Endothelial cell (in vitro differentiated cells): ENCODE measurements at regions not wholly inside any gene's neighbourhood (a gene's known extent, or its start where the extent isn't known, plus 50 kb on each side); places are given as distances from the start of the nearest gene placed in this dataset.

Source experiments
- DNase-seq: peaks from one replicate; pipeline ENCODE4 v3.0.0; 2021; ENCODE audit warnings: low spot score
- H3K27ac Mint-ChIP-seq: one replicate; pipeline ENCODE4 v1.8.0; 2021; ENCODE audit warnings: mixed read lengths, inconsistent platforms; ENCODE audit not compliant: unreplicated experiment
- H3K27me3 Mint-ChIP-seq: one replicate; pipeline ENCODE4 v1.8.0; 2021; ENCODE audit warnings: mild to moderate bottlenecking, moderate library complexity, mixed read lengths, inconsistent platforms; ENCODE audit not compliant: unreplicated experiment
- H3K36me3 Mint-ChIP-seq: one replicate; pipeline ENCODE4 v1.8.0; 2021; ENCODE audit warnings: mild to moderate bottlenecking, low read depth, mixed read lengths, inconsistent platforms; ENCODE audit not compliant: unreplicated experiment
- H3K4me1 Mint-ChIP-seq: one replicate; pipeline ENCODE4 v1.8.0; 2021; ENCODE audit warnings: mild to moderate bottlenecking, mixed read lengths, inconsistent platforms; ENCODE audit not compliant: unreplicated experiment
- H3K4me3 Mint-ChIP-seq: one replicate; pipeline ENCODE4 v1.8.0; 2021; ENCODE audit warnings: mild to moderate bottlenecking, mixed read lengths, inconsistent platforms; ENCODE audit not compliant: unreplicated experiment
- H3K9me3 Mint-ChIP-seq: one replicate; pipeline ENCODE4 v1.8.0; 2021; ENCODE audit warnings: mixed read lengths, inconsistent platforms; ENCODE audit not compliant: unreplicated experiment
- TF ChIP-seq, protein P1 (sequence below): fragments of 200-600 bp; sonication (generic); IDR thresholded peaks from one replicate; pipeline ENCODE4 v1.5.0; 2021; ENCODE audit warnings: antibody characterized with exemption; ENCODE audit not compliant: unreplicated experiment

DNA sequence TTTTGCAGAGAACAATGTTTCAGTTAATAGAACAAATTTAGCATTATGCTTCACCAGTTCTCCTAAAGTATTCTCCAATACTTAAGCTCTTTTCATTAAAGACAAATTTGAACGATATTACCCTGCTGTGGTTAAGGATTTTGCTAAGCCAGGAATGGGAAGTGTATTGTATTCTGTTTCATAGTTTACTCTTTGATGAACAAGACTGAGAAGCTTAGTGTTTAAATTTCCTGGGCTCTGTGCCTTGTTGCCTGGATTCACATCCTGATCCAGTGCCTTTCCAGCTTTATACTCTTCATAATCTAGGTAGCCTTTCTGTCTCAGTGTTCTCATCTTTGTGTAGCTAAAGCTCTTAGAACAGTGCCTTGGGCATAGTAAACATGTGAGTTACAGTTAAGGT lies 58.6 kb upstream of the GLS start:
- H3K27ac Mint-ChIP-seq: no peak overlapping the region
- H3K4me3 Mint-ChIP-seq: no peak overlapping the region
- no peaks in the 10 kb centered on the region for H3K9me3 Mint-ChIP-seq
- no peaks in the 10 kb centered on the region for H3K27me3 Mint-ChIP-seq
- H3K4me1 Mint-ChIP-seq: peaks cover 3% of the 10 kb centered on the region
- no peak for DNase-seq
- TF ChIP-seq, protein P1, sequence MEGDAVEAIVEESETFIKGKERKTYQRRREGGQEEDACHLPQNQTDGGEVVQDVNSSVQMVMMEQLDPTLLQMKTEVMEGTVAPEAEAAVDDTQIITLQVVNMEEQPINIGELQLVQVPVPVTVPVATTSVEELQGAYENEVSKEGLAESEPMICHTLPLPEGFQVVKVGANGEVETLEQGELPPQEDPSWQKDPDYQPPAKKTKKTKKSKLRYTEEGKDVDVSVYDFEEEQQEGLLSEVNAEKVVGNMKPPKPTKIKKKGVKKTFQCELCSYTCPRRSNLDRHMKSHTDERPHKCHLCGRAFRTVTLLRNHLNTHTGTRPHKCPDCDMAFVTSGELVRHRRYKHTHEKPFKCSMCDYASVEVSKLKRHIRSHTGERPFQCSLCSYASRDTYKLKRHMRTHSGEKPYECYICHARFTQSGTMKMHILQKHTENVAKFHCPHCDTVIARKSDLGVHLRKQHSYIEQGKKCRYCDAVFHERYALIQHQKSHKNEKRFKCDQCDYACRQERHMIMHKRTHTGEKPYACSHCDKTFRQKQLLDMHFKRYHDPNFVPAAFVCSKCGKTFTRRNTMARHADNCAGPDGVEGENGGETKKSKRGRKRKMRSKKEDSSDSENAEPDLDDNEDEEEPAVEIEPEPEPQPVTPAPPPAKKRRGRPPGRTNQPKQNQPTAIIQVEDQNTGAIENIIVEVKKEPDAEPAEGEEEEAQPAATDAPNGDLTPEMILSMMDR: no peak
- H3K36me3 Mint-ChIP-seq: no peaks in the 10 kb centered on the region

DNA sequence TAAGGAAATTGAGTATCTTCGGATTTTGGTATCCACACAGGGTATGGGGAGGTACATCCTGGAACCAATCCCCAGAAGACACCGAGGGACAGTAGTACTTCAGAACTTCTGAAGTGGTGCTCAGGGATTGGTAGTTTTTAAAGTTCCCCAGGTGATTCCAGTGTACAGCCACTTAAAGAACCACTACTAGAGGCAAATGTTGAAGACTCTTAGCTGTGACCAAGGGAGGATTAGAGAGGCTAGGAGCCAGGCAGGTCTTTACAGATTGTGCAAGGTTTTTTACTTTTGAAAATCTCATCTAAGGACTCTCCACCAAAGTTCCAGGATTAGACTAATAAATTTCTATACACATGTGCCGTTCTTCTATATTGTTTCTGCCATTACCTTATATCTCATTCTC lies 52.9 kb upstream of the GLS start:
- Mint-ChIP-seq H3K36me3 (no peaks in the 10 kb centered on the region), H3K27me3 (no peaks in the 10 kb centered on the region), H3K27ac (no peak overlapping the region), H3K4me3 (no peak overlapping the region), H3K4me1 (peaks cover 4% of the 10 kb centered on the region), H3K9me3 (no peaks in the 10 kb centered on the region)
- DNase-seq: no peak
- TF ChIP-seq, protein P1: no peak

DNA sequence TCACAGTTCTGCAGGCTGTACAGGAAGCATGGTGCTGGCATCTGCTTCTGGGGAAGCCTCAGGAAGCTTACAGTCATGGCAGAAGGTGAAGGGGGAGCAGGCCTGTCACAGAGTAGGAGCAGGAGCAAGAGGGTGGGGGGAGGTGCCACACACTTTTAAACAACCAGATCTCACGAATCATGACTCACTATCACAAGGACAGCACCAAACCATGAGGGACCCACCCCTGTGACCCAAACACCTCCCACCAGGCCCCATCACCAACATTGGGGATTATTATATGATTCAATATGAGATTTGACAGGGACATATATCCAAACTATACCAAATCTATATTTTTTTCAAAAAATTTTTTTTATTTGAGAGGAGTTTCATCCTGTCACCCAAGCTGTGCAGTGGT lies 51.0 kb upstream of the GLS start:
- TF ChIP-seq, protein P1: no peak
- no peaks in the 10 kb centered on the region for H3K9me3 Mint-ChIP-seq
- no peak overlapping the region for H3K27ac Mint-ChIP-seq
- H3K4me1 Mint-ChIP-seq: peaks cover 4% of the 10 kb centered on the region
- no peak for DNase-seq
- no peaks in the 10 kb centered on the region for H3K27me3 Mint-ChIP-seq
- no peak overlapping the region for H3K4me3 Mint-ChIP-seq
- no peaks in the 10 kb centered on the region for H3K36me3 Mint-ChIP-seq
